HCT116 (cell line): ENCODE measurements at regions not wholly inside any gene's neighbourhood (a gene's known extent, or its start where the extent isn't known, plus 50 kb on each side); places are given as distances from the start of the nearest gene placed in this dataset.

ENCODE experiments used
- ATF3 ChIP-seq: IDR thresholded peaks from 2 replicates; pipeline ENCODE4 v1.6.1; 2012
- CTCF ChIP-seq, 3 experiments: fragments of 200-600 bp in 1 of 3; sonication (generic) in 1 of 3; IDR thresholded peaks in 2 of 3; conservative IDR thresholded peaks in 1 of 3; 2 replicates each; pipeline ENCODE4 v1.5.1; 2012 to 2017; ENCODE audit warnings: low read depth in 2 of 3, low read length in 2 of 3, antibody characterized with exemption in 1 of 3, borderline replicate concordance in 1 of 3, control low read depth in 1 of 3, mild to moderate bottlenecking in 1 of 3, mixed read lengths in 1 of 3, mixed run types in 1 of 3, moderate library complexity in 1 of 3; ENCODE audit not compliant: insufficient read depth in 1 of 3
- EGR1 ChIP-seq: IDR thresholded peaks from 2 replicates; pipeline ENCODE4 v1.6.1; 2012; ENCODE audit warnings: low read depth
- ELF1 ChIP-seq: IDR thresholded peaks from 2 replicates; pipeline ENCODE4 v1.6.1; 2012; ENCODE audit warnings: low read depth, borderline replicate concordance
- EZH2 ChIP-seq: fragments of 200-600 bp; sonication (generic); IDR thresholded peaks from 2 replicates; pipeline ENCODE4 v1.6.1; 2017; ENCODE audit warnings: antibody characterized with exemption, mixed run types
- EZH2phosphoT487 ChIP-seq: fragments of 200-600 bp; IDR thresholded peaks from 2 replicates; pipeline ENCODE4 v1.6.1; 2018; ENCODE audit warnings: antibody characterized with exemption, borderline replicate concordance
- JUND ChIP-seq: IDR thresholded peaks from 2 replicates; pipeline ENCODE4 v1.6.1; 2012
- POLR2A ChIP-seq: IDR thresholded peaks from 2 replicates; pipeline ENCODE4 v1.7.0; 2011; ENCODE audit warnings: borderline replicate concordance; ENCODE audit not compliant: insufficient read depth, insufficient read length; ENCODE audit errors: extremely low read depth
- REST ChIP-seq: IDR thresholded peaks from 2 replicates; pipeline ENCODE4 v1.6.1; 2012; ENCODE audit warnings: low read depth
- TCF7L2 ChIP-seq: IDR thresholded peaks from 2 replicates; pipeline ENCODE4 v1.7.0; 2011; ENCODE audit warnings: borderline replicate concordance, inconsistent platforms; ENCODE audit not compliant: insufficient read depth, insufficient read length; ENCODE audit errors: extremely low read depth
- YY1 ChIP-seq: IDR thresholded peaks from 2 replicates; pipeline ENCODE4 v1.6.1; 2011; ENCODE audit warnings: low read length, low read depth, moderate library complexity, mild to moderate bottlenecking; ENCODE audit not compliant: insufficient replicate concordance; ENCODE audit errors: extremely low read depth
- ZBTB33 ChIP-seq: IDR thresholded peaks from 2 replicates; pipeline ENCODE4 v1.6.1; 2011; ENCODE audit warnings: mild to moderate bottlenecking, low read length, moderate library complexity; ENCODE audit not compliant: insufficient replicate concordance; ENCODE audit errors: extremely low read depth
- ZFX ChIP-seq: fragments of 450-650 bp; IDR thresholded peaks from 2 replicates; pipeline ENCODE4 v1.6.1; 2017
- ZNF274 ChIP-seq: fragments of 200-500 bp; sonication (Bioruptor generic); IDR thresholded peaks from 2 replicates; pipeline ENCODE4 v1.6.1; 2014; ENCODE audit warnings: mild to moderate bottlenecking, low read depth, low read length, inconsistent platforms

- no peak for TF ChIP-seq REST
- TF ChIP-seq JUND: no peak
- TF ChIP-seq YY1: no peak
- no peak for TF ChIP-seq CTCF (IDR thresholded peaks at IDR 0.05 in 2 of 3, conservative IDR thresholded peaks at IDR 0.05 in 1 of 3; ENCODE audit: borderline replicate concordance in 1 of 3, insufficient read depth in 1 of 3, low read depth in 2 of 3, low read length in 2 of 3)
- no peak for TF ChIP-seq ZFX
- TF ChIP-seq ZNF274: no peak
- no peak for TF ChIP-seq POLR2A
- TF ChIP-seq EZH2phosphoT487: no peak
- TF ChIP-seq ATF3: no peak
- no peak for TF ChIP-seq EZH2
- TF ChIP-seq TCF7L2: no peak
- no peak for TF ChIP-seq ZBTB33
- TF ChIP-seq EGR1: no peak
- TF ChIP-seq ELF1: no peak
Measured at GRCh38 chr2:65739927-65740326, 307.5 kb upstream of the SPRED2 start.
